HG03342 (cell line): ENCODE measurements at regions not wholly inside any gene's neighbourhood (a gene's known extent, or its start where the extent isn't known, plus 50 kb on each side); places are given as distances from the start of the nearest gene placed in this dataset.
"Not testable (repeated sequence)": the region's sequence is repeated elsewhere in the genome, so short reads cannot be mapped to it uniquely, and the experiment has no call there.

Experiments
- ATAC-seq: cut with Tn5 transposase; IDR thresholded peaks from one replicate; pipeline ENCODE4 v1.9.1; 2021; ENCODE audit warnings: mild to moderate bottlenecking, moderate library complexity; ENCODE audit not compliant: unreplicated experiment

GRCh38 chr5:68070591-68071281 lies 144.8 kb upstream of the PIK3R1 start:
- peak; percentile 89 for ATAC-seq

- no peak for ATAC-seq
Observed at GRCh38 chr5:68067976-68068603, 147.5 kb upstream of the PIK3R1 start.

GRCh38 chr5:68067291-68067690 lies 148.3 kb upstream of the PIK3R1 start:
- no peak for ATAC-seq

GRCh38 chr5:68066277-68066955 lies 149.1 kb upstream of the PIK3R1 start:
- no peak for ATAC-seq

GRCh38 chr5:68065321-68065720 lies 150.2 kb upstream of the PIK3R1 start:
- ATAC-seq = not testable (repeated sequence)

GRCh38 chr5:68060382-68060781 lies 155.2 kb upstream of the PIK3R1 start:
- no peak for ATAC-seq

GRCh38 chr5:68057191-68057590 lies 158.4 kb upstream of the PIK3R1 start:
- ATAC-seq = no peak

- no peak for ATAC-seq
Observed at GRCh38 chr5:68055686-68056085, 159.9 kb upstream of the PIK3R1 start.

GRCh38 chr5:68054638-68055037 lies 160.9 kb upstream of the PIK3R1 start:
- ATAC-seq = no peak

- no peak for ATAC-seq
Observed at GRCh38 chr5:68053202-68053601, 162.4 kb upstream of the PIK3R1 start.

GRCh38 chr5:68049053-68049713 lies 166.4 kb upstream of the PIK3R1 start:
- no peak for ATAC-seq

- no peak for ATAC-seq
Observed at GRCh38 chr5:68048516-68048915, 167.0 kb upstream of the PIK3R1 start.

GRCh38 chr5:68048054-68048453 lies 167.5 kb upstream of the PIK3R1 start:
- not testable (repeated sequence) for ATAC-seq

- no peak for ATAC-seq
Observed at GRCh38 chr5:68047035-68047434, 168.5 kb upstream of the PIK3R1 start.

- ATAC-seq = no peak
Observed at GRCh38 chr5:68046445-68046844, 169.1 kb upstream of the PIK3R1 start.

GRCh38 chr5:68041293-68041692 lies 174.3 kb upstream of the PIK3R1 start:
- peak; percentile 88 for ATAC-seq

GRCh38 chr5:68037546-68037945 lies 178.0 kb upstream of the PIK3R1 start:
- ATAC-seq = no peak

GRCh38 chr5:68033961-68034571 lies 181.5 kb upstream of the PIK3R1 start:
- ATAC-seq = no peak

- no peak for ATAC-seq
Observed at GRCh38 chr5:68033029-68033428, 182.5 kb upstream of the PIK3R1 start.

- ATAC-seq = no peak
Observed at GRCh38 chr5:68032216-68032762, 183.3 kb upstream of the PIK3R1 start.
